ENCODE measurements at regions not wholly inside any gene's neighbourhood (a gene's known extent, or its start where the extent isn't known, plus 50 kb on each side); places are given as distances from the start of the nearest gene placed in this dataset.

- no peak for DNase-seq
- Histone ChIP-seq H3K9me3 (no peaks in the 10 kb centered on the region), H3K4me3 (no peak overlapping the region), H3K36me3 (no peaks in the 10 kb centered on the region), H3K27me3 (no peaks in the 10 kb centered on the region), H3K4me1 (no peaks in the 10 kb centered on the region), H3K27ac (no peak overlapping the region)
- intact Hi-C loops (cut with DNase I), result no loop called here
- WGBS (ENCODE audit: insufficient coverage, low coverage, low lambda C conversion rate, missing lambda C conversion rate), result 56% methylated on average over 2 of the region's 2 CpGs
- TF ChIP-seq POLR2A (IDR thresholded peaks at IDR 0.05) (no peak), CTCF (IDR thresholded peaks at IDR 0.05) (no peak)
- ATAC-seq, result no peak
Observed at GRCh38 chr5:165874851-165875250, 2369.4 kb downstream of the MAT2B start.

DNA sequence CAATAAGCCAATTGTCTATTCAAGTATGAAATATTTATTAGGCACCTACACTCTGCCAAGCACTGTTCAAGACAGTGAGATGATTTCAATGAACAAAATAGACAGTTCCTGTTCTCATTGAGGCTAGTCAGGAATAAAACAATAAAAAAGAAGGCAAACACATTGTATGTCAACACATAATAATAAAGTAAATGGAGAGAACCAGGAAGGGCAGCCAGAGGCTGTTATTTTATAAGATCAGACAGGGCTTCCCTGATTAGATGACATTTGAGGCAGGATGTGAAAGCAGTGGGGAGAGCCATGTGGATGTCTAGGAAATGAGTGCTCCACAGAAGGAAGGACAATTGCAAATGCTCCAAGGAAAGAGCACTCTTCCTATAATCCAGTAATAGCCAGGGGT, 2371.1 kb downstream of the MAT2B start:
- Histone ChIP-seq H3K4me3 (no peak overlapping the region), H3K4me1 (no peaks in the 10 kb centered on the region), H3K27ac (no peak overlapping the region), H3K9me3 (no peaks in the 10 kb centered on the region), H3K27me3 (no peaks in the 10 kb centered on the region), H3K36me3 (no peaks in the 10 kb centered on the region)
- TF ChIP-seq CTCF (IDR thresholded peaks at IDR 0.05), result no peak
- no peak for TF ChIP-seq POLR2A (IDR thresholded peaks at IDR 0.05)
- DNase-seq (no peak), ATAC-seq (no peak)
- intact Hi-C loops (cut with DNase I), result no loop called here

DNA sequence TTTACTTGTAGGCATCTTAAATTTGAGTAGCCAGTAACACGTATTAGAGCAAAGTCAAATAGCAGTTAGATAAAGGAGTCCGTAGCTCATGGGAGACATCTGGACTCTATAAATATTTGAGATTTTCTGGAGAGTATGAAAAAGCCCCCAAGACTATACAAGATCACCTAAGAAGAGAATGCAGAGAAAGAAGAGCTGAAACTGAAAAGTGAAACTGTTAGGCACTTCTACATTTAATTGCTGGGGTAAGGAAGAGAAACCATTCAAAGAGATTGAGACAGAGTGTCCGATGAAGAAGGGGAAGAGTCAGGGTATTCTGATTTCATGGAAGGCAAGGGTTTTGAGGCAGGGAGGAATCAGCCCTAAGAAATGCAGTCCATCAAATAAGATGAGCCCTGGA, 2372.1 kb downstream of the MAT2B start:
- WGBS (ENCODE audit: insufficient coverage, low coverage, low lambda C conversion rate, missing lambda C conversion rate), result 60% methylated on average over 3 of the region's 3 CpGs
- intact Hi-C loops (cut with DNase I), result no loop called here
- Histone ChIP-seq H3K4me1 (no peaks in the 10 kb centered on the region), H3K27me3 (no peaks in the 10 kb centered on the region), H3K4me3 (no peak overlapping the region), H3K36me3 (no peaks in the 10 kb centered on the region), H3K27ac (no peak overlapping the region), H3K9me3 (no peaks in the 10 kb centered on the region)
- no peak for TF ChIP-seq CTCF (IDR thresholded peaks at IDR 0.05)
- no peak for TF ChIP-seq POLR2A (IDR thresholded peaks at IDR 0.05)
- no peak for DNase-seq
- no peak for ATAC-seq

GRCh38 chr5:165881259-165881658, 2375.8 kb downstream of the MAT2B start:
- H3K27ac ChIP-seq, result no peak overlapping the region
- H3K4me1 ChIP-seq, result no peaks in the 10 kb centered on the region
- no peaks in the 10 kb centered on the region for H3K9me3 ChIP-seq
- DNase-seq (no peak), ATAC-seq (no peak)
- no peaks in the 10 kb centered on the region for H3K27me3 ChIP-seq
- peak in 1 of 4 donors; percentile 17 for TF ChIP-seq CTCF (IDR thresholded peaks at IDR 0.05)
- no peak for TF ChIP-seq POLR2A (IDR thresholded peaks at IDR 0.05)
- WGBS (ENCODE audit: insufficient coverage, low coverage, low lambda C conversion rate, missing lambda C conversion rate), result 39% methylated on average over 2 of the region's 2 CpGs
- H3K4me3 ChIP-seq, result no peak overlapping the region
- intact Hi-C loops (cut with DNase I), result no loop called here
- H3K36me3 ChIP-seq, result no peaks in the 10 kb centered on the region

GRCh38 chr5:165882099-165882498, 2376.7 kb downstream of the MAT2B start:
- WGBS (ENCODE audit: insufficient coverage, low coverage, low lambda C conversion rate, missing lambda C conversion rate), result 37% methylated on average over 3 of the region's 3 CpGs
- Histone ChIP-seq H3K27ac (no peak overlapping the region), H3K27me3 (no peaks in the 10 kb centered on the region), H3K9me3 (no peaks in the 10 kb centered on the region), H3K4me1 (no peaks in the 10 kb centered on the region), H3K36me3 (no peaks in the 10 kb centered on the region), H3K4me3 (no peak overlapping the region)
- TF ChIP-seq POLR2A (IDR thresholded peaks at IDR 0.05) (no peak), CTCF (IDR thresholded peaks at IDR 0.05) (no peak)
- ATAC-seq (no peak), DNase-seq (no peak)
- intact Hi-C loops (cut with DNase I), result no loop called here
